H1 (cell line): ENCODE measurements at regions not wholly inside any gene's neighbourhood (a gene's known extent, or its start where the extent isn't known, plus 50 kb on each side); places are given as distances from the start of the nearest gene placed in this dataset.

Source experiments
- CTCF ChIA-PET: fragments of 300-600 bp; sonication (Branson Sonifier 250); formaldehyde crosslinking; loops from one replicate; lab custom pipeline; 2021; ENCODE audit not compliant: partially characterized antibody; lab: Charles Lee
- POLR2A ChIA-PET: fragments of 300-600 bp; sonication (Branson Sonifier 250); formaldehyde crosslinking; loops from one replicate; lab custom pipeline; 2021; ENCODE audit warnings: inconsistent platforms; ENCODE audit not compliant: partially characterized antibody; lab: Charles Lee
- DNase-seq, 2 experiments: peaks; one replicate each; pipeline versions ENCODE4 v3.0.0 to v3.0.0-alpha.2; 2010 to 2022; ENCODE audit warnings: low spot score in 2 of 2, low read depth in 1 of 2, mixed read lengths in 1 of 2
- FAIRE-seq: peaks from 2 replicates; lab custom pipeline; 2011; peaks lifted over from hg19 to GRCh38; lab: Jason Lieb, UNC
- H2AFZ ChIP-seq: 2 replicates; pipeline ENCODE4 v1.8.1; 2012; ENCODE audit warnings: low read length, inconsistent platforms
- H2AK5ac ChIP-seq: 2 replicates; pipeline ENCODE4 v1.6.1; 2013; ENCODE audit warnings: low read depth, low read length
- H2BK120ac ChIP-seq: replicated peaks from 2 replicates; pipeline ENCODE3; 2013; ENCODE audit warnings: low read depth, low read length, inconsistent platforms
- H2BK12ac ChIP-seq: 2 replicates; pipeline ENCODE4 v1.6.1; 2013; ENCODE audit warnings: low read depth, low read length
- H2BK15ac ChIP-seq: 2 replicates; pipeline ENCODE4 v1.6.1; 2013; ENCODE audit warnings: low read length
- H2BK20ac ChIP-seq: 2 replicates; pipeline ENCODE4 v1.6.1; 2013; ENCODE audit warnings: low read length
- H2BK5ac ChIP-seq: 2 replicates; pipeline ENCODE4 v1.6.1; 2013; ENCODE audit warnings: low read depth, low read length
- H3K14ac ChIP-seq: 2 replicates; pipeline ENCODE4 v1.6.1; 2013; ENCODE audit warnings: inconsistent platforms; ENCODE audit not compliant: insufficient read length
- H3K18ac ChIP-seq: 2 replicates; pipeline ENCODE4 v1.6.1; 2013; ENCODE audit warnings: low read length; ENCODE audit errors: extremely low read depth
- H3K23ac ChIP-seq: 2 replicates; pipeline ENCODE4 v1.6.1; 2013; ENCODE audit warnings: inconsistent platforms; ENCODE audit not compliant: insufficient read length
- H3K23me2 ChIP-seq: 2 replicates; pipeline ENCODE4 v1.6.1; 2013; ENCODE audit warnings: low read depth, low read length
- H3K27ac ChIP-seq: 2 replicates; pipeline ENCODE4 v1.6.1; 2011; ENCODE audit warnings: low read depth, low read length, inconsistent platforms
- H3K27me3 ChIP-seq, 4 experiments: replicated peaks in 1 of 4; 1 replicate in 1 of 4; 2 replicates in 3 of 4; pipeline versions ENCODE4 v1.6.1 to v1.8.1; 2011 to 2013; ENCODE audit warnings: low read length in 3 of 4, mild to moderate bottlenecking in 3 of 4, inconsistent platforms in 2 of 4, mixed read lengths in 2 of 4, moderate library complexity in 1 of 4; ENCODE audit not compliant: control insufficient read depth in 3 of 4, insufficient read depth in 3 of 4; ENCODE audit errors: extremely low read depth in 1 of 4
- H3K36me3 ChIP-seq, 4 experiments: 2 replicates each; pipeline versions ENCODE4 v1.6.1 to v1.8.1; 2011 to 2013; ENCODE audit warnings: mild to moderate bottlenecking in 4 of 4, low read length in 3 of 4, moderate library complexity in 2 of 4, control low read depth in 1 of 4, inconsistent platforms in 1 of 4; ENCODE audit not compliant: insufficient read depth in 4 of 4, control insufficient read depth in 2 of 4
- H3K4ac ChIP-seq: replicated peaks from 2 replicates; pipeline ENCODE3; 2013; ENCODE audit warnings: low read length, low read depth, mixed read lengths, inconsistent platforms; ENCODE audit not compliant: insufficient read length
- H3K4me1 ChIP-seq, 4 experiments: replicated peaks in 1 of 4; 1 replicate in 1 of 4; 2 replicates in 3 of 4; pipeline versions ENCODE4 v1.6.1 to v1.8.1; 2011 to 2013; ENCODE audit warnings: low read length in 3 of 4, inconsistent platforms in 2 of 4, mixed read lengths in 1 of 4; ENCODE audit not compliant: insufficient read depth in 4 of 4, control insufficient read depth in 3 of 4
- H3K4me2 ChIP-seq, 2 experiments: 2 replicates each; pipeline versions ENCODE4 v1.6.1 to v1.8.1; 2011 to 2013; ENCODE audit warnings: low read depth in 2 of 2, low read length in 2 of 2, control low read depth in 1 of 2, inconsistent platforms in 1 of 2, mild to moderate bottlenecking in 1 of 2; ENCODE audit not compliant: insufficient read depth in 1 of 2
- H3K4me3 ChIP-seq, 4 experiments: fragments of 200-600, 300-600 bp in 1 of 4; sonication (generic), shearing (Covaris generic), sonication (Bioruptor Twin) in 1 of 4; 2 replicates each; pipeline versions ENCODE4 v1.5.1 to v1.8.1; 2011 to 2016; ENCODE audit warnings: low read length in 4 of 4, low read depth in 3 of 4, control low read depth in 2 of 4, inconsistent platforms in 2 of 4, mild to moderate bottlenecking in 2 of 4, mixed read lengths in 1 of 4, moderate library complexity in 1 of 4; ENCODE audit not compliant: insufficient read depth in 2 of 4; ENCODE audit errors: extremely low read depth in 1 of 4
- H3K56ac ChIP-seq: replicated peaks from 2 replicates; pipeline ENCODE3; 2013; ENCODE audit warnings: low read depth, mild to moderate bottlenecking, mixed read lengths, low read length, inconsistent platforms; ENCODE audit not compliant: insufficient read length
- H3K79me1 ChIP-seq: 2 replicates; pipeline ENCODE4 v1.6.1; 2013; ENCODE audit warnings: low read depth, low read length, control low read depth
- H3K79me2 ChIP-seq, 2 experiments: 2 replicates each; pipeline versions ENCODE4 v1.6.1 to v1.8.1; 2012 to 2013; ENCODE audit warnings: low read length in 2 of 2, mild to moderate bottlenecking in 2 of 2, inconsistent platforms in 1 of 2; ENCODE audit not compliant: insufficient read depth in 2 of 2, control insufficient read depth in 1 of 2
- H3K9ac ChIP-seq, 4 experiments: replicated peaks in 1 of 4; 1 replicate in 1 of 4; 2 replicates in 3 of 4; pipeline versions ENCODE4 v1.6.1 to v1.8.1; 2011 to 2013; ENCODE audit warnings: low read depth in 3 of 4, low read length in 3 of 4, control low read depth in 2 of 4, mild to moderate bottlenecking in 2 of 4, moderate library complexity in 2 of 4, inconsistent platforms in 1 of 4; ENCODE audit errors: extremely low read depth in 1 of 4
- H3K9me3 ChIP-seq, 2 experiments: 2 replicates each; pipeline versions ENCODE4 v1.6.1 to v1.8.1; 2012 to 2013; ENCODE audit warnings: mild to moderate bottlenecking in 2 of 2, moderate library complexity in 2 of 2, control low read depth in 1 of 2, inconsistent platforms in 1 of 2, low read depth in 1 of 2, low read length in 1 of 2, mixed read lengths in 1 of 2; ENCODE audit not compliant: insufficient read depth in 2 of 2
- H4K20me1 ChIP-seq, 2 experiments: replicated peaks in 1 of 2; 2 replicates each; pipeline versions ENCODE3 to v1.8.1; 2011 to 2013; ENCODE audit warnings: inconsistent platforms in 2 of 2, low read length in 2 of 2, mild to moderate bottlenecking in 1 of 2; ENCODE audit not compliant: insufficient read depth in 2 of 2, control insufficient read depth in 1 of 2
- H4K5ac ChIP-seq: 2 replicates; pipeline ENCODE4 v1.6.1; 2013; ENCODE audit warnings: low read length, low read depth, mixed read lengths, inconsistent platforms; ENCODE audit not compliant: insufficient read length
- H4K8ac ChIP-seq: 2 replicates; pipeline ENCODE4 v1.8.0; 2013; ENCODE audit warnings: mild to moderate bottlenecking, moderate library complexity, low read length, inconsistent platforms; ENCODE audit not compliant: insufficient read depth; ENCODE audit errors: extremely low read depth
- H4K91ac ChIP-seq: replicated peaks from 2 replicates; pipeline ENCODE3; 2013; ENCODE audit warnings: low read length, mixed read lengths, inconsistent platforms; ENCODE audit not compliant: insufficient read length
- ATF2 ChIP-seq: IDR thresholded peaks from 2 replicates; pipeline ENCODE4 v1.6.1; 2012; ENCODE audit warnings: low read length, inconsistent platforms
- CHD2 ChIP-seq: IDR thresholded peaks from 2 replicates; pipeline ENCODE4 v1.6.1; 2012; ENCODE audit warnings: low read length, improper control_type of control experiment
- HDAC6 ChIP-seq: IDR thresholded peaks from one replicate; pipeline ENCODE4 v1.7.1; 2012; ENCODE audit warnings: low read depth, mild to moderate bottlenecking, inconsistent platforms, low read length, moderate library complexity
- JUND ChIP-seq: IDR thresholded peaks from 2 replicates; pipeline ENCODE4 v1.6.1; 2011; ENCODE audit warnings: mild to moderate bottlenecking, improper control_type of control experiment, low read length
- MAFK ChIP-seq: IDR thresholded peaks from 2 replicates; pipeline ENCODE4 v1.6.1; 2012; ENCODE audit warnings: low read depth, mild to moderate bottlenecking, improper control_type of control experiment, low read length
- POLR2AphosphoS5 ChIP-seq: IDR thresholded peaks from 2 replicates; pipeline ENCODE4 v1.6.1; 2011; ENCODE audit warnings: low read depth, low read length
- POU5F1 ChIP-seq: IDR thresholded peaks from 2 replicates; pipeline ENCODE4 v1.6.1; 2011; ENCODE audit warnings: low read depth, mild to moderate bottlenecking, low read length, moderate library complexity
- RAD21 ChIP-seq, 2 experiments: IDR thresholded peaks in 1 of 2; conservative IDR thresholded peaks in 1 of 2; 2 replicates each; pipeline ENCODE4 v1.6.1; 2011; ENCODE audit warnings: low read depth in 2 of 2, low read length in 2 of 2, improper control_type of control experiment in 1 of 2, inconsistent platforms in 1 of 2, mild to moderate bottlenecking in 1 of 2, moderate library complexity in 1 of 2
- SP2 ChIP-seq: IDR thresholded peaks from 2 replicates; pipeline ENCODE4 v1.6.1; 2012; ENCODE audit warnings: mild to moderate bottlenecking, low read length, inconsistent platforms
- WGBS, 2 experiments: shearing (Covaris generic) in 1 of 2; methylation state at CpG; one replicate each; pipeline versions ENCODE4 v1.1.6 to v1.1.7; 2013 to 2015; ENCODE audit warnings: low lambda C conversion rate in 2 of 2, mixed read lengths in 2 of 2, inconsistent platforms in 1 of 2, low coverage in 1 of 2, missing lambda C conversion rate in 1 of 2; ENCODE audit not compliant: insufficient replicate concordance in 2 of 2, insufficient coverage in 1 of 2, insufficient read length in 1 of 2; ENCODE audit errors: extremely low coverage in 1 of 2, missing lambda C conversion rate in 1 of 2; 5-methylcytosine and 5-hydroxymethylcytosine counted together

- DNase-seq, result no peak
- Histone ChIP-seq H3K4me1 (peaks cover 0 to 3% (median 0%) of the 10 kb centered on the region in 4 experiments; a peak in 1 of 7 replicates), H3K4ac (no peak overlapping the region), H3K9ac (no peak overlapping the region), H2AK5ac (no peak overlapping the region), H4K20me1 (peaks cover 0 to 6% of the 10 kb centered on the region in 2 experiments), H4K91ac (no peak overlapping the region), H2BK120ac (no peak overlapping the region), H4K5ac (no peak overlapping the region), H3K23me2 (peaks cover 8% of the 10 kb centered on the region), H3K36me3 (no peaks in the 10 kb centered on the region), H3K27ac (no peak overlapping the region), H3K4me3 (no peak overlapping the region), H3K4me2 (no peak overlapping the region), H3K79me1 (0 out of 2 replicates have a peak, but pooled peaks cover 4% of the 10 kb centered on the region), H3K23ac (no peak overlapping the region), H3K9me3 (peaks cover 0 to 5% of the 10 kb centered on the region in 2 experiments; a peak in 2 of 4 replicates), H3K56ac (no peak overlapping the region), H3K79me2 (no peaks in the 10 kb centered on the region), H3K14ac (no peak overlapping the region), H2BK5ac (no peak overlapping the region), H3K18ac (no peak overlapping the region), H2BK20ac (no peak overlapping the region), H2BK12ac (peak overlapping the region; percentile 68; the same call in 1 of the 2 replicates), H4K8ac (no peak overlapping the region), H2AFZ (no peak overlapping the region), H2BK15ac (no peak overlapping the region), H3K27me3 (peaks cover 0 to 3% (median 0%) of the 10 kb centered on the region in 4 experiments; a peak in 1 of 7 replicates)
- TF ChIP-seq HDAC6 (no peak), RAD21 (IDR thresholded peaks at IDR 0.05 in 1 of 2, conservative IDR thresholded peaks at IDR 0.05 in 1 of 2; ENCODE audit: low read depth in 2 of 2, low read length in 2 of 2) (no peak), POLR2AphosphoS5 (no peak), JUND (no peak), MAFK (no peak), SP2 (no peak), CHD2 (no peak), ATF2 (no peak), POU5F1 (no peak)
- POLR2A ChIA-PET, result no interaction called here
- no peak for FAIRE-seq
- 88% methylated on average over 6 of the region's 6 CpGs; no CpG with 5 or more reads in 1 of the 2 experiments for WGBS, 2 experiments
- CTCF ChIA-PET, result interaction anchor here (1.0 to 1.6 kb wide), 3 partner anchors 20 to 69 kb away, joined by 3 read pairs; no protein-coding TSS in a partner anchor
These were observed 189.4 kb downstream of the C16orf95 start for GRCh38 chr16:87127766-87128147.
